ENCODE measurements at regions not wholly inside any gene's neighbourhood (a gene's known extent, or its start where the extent isn't known, plus 50 kb on each side); places are given as distances from the start of the nearest gene placed in this dataset.

GRCh38 chr2:191526536-191526935 lies 151.4 kb upstream of the NABP1 start:
- Histone ChIP-seq H3K4me2 (ENCODE audit: low read length) (no peak overlapping the region), H3K9me2 (ENCODE audit: low read depth, low read length) (no peaks in the 10 kb centered on the region), H3F3A (ENCODE audit: insufficient read depth, low read length) (no peaks in the 10 kb centered on the region), H3K36me3 (ENCODE audit: insufficient read depth, low read length) (no peaks in the 10 kb centered on the region), H3K79me2 (ENCODE audit: insufficient read depth, low read length) (no peaks in the 10 kb centered on the region), H3K4me1 (ENCODE audit: insufficient read depth, low read length, severe bottlenecking) (no peaks in the 10 kb centered on the region), H3K27ac (ENCODE audit: low read depth, low read length, poor library complexity, severe bottlenecking) (no peak overlapping the region), H3K9ac (ENCODE audit: low read length) (no peak overlapping the region), H2AFZ (ENCODE audit: low read length) (no peak overlapping the region), H4K20me1 (ENCODE audit: insufficient read depth, low read length) (no peaks in the 10 kb centered on the region), H3K4me3 (ENCODE audit: low read depth, low read length, poor library complexity, severe bottlenecking) (no peak overlapping the region), H3K9me3 (ENCODE audit: low read length) (no peaks in the 10 kb centered on the region), H3K27me3 (ENCODE audit: insufficient read depth, low read length) (no peaks in the 10 kb centered on the region)
- TF ChIP-seq EZH2 (IDR thresholded peaks at IDR 0.05; ENCODE audit: borderline replicate concordance, low read length) (no peak), CTCF (IDR thresholded peaks at IDR 0.05; ENCODE audit: low read length) (no peak)

GRCh38 chr2:191526953-191527556 lies 150.9 kb upstream of the NABP1 start:
- no peaks in the 10 kb centered on the region for H4K20me1 ChIP-seq (ENCODE audit: insufficient read depth, low read length)
- no peak overlapping the region for H3K9ac ChIP-seq (ENCODE audit: low read length)
- H3K4me2 ChIP-seq (ENCODE audit: low read length) = no peak overlapping the region
- H3K27ac ChIP-seq (ENCODE audit: low read depth, low read length, poor library complexity, severe bottlenecking) = no peak overlapping the region
- TF ChIP-seq EZH2 (IDR thresholded peaks at IDR 0.05; ENCODE audit: borderline replicate concordance, low read length) = no peak
- TF ChIP-seq CTCF (IDR thresholded peaks at IDR 0.05; ENCODE audit: low read length) = no peak
- no peak overlapping the region for H3K4me3 ChIP-seq (ENCODE audit: low read depth, low read length, poor library complexity, severe bottlenecking)
- H2AFZ ChIP-seq (ENCODE audit: low read length) = no peak overlapping the region
- no peaks in the 10 kb centered on the region for H3K36me3 ChIP-seq (ENCODE audit: insufficient read depth, low read length)
- H3K9me2 ChIP-seq (ENCODE audit: low read depth, low read length) = no peaks in the 10 kb centered on the region
- no peaks in the 10 kb centered on the region for H3K27me3 ChIP-seq (ENCODE audit: insufficient read depth, low read length)
- no peaks in the 10 kb centered on the region for H3K79me2 ChIP-seq (ENCODE audit: insufficient read depth, low read length)
- no peaks in the 10 kb centered on the region for H3F3A ChIP-seq (ENCODE audit: insufficient read depth, low read length)
- H3K9me3 ChIP-seq (ENCODE audit: low read length) = no peaks in the 10 kb centered on the region
- H3K4me1 ChIP-seq (ENCODE audit: insufficient read depth, low read length, severe bottlenecking) = no peaks in the 10 kb centered on the region

GRCh38 chr2:191530618-191531017 lies 147.3 kb upstream of the NABP1 start:
- no peaks in the 10 kb centered on the region for H3K79me2 ChIP-seq (ENCODE audit: insufficient read depth, low read length)
- no peak overlapping the region for H3K4me2 ChIP-seq (ENCODE audit: low read length)
- no peaks in the 10 kb centered on the region for H3K36me3 ChIP-seq (ENCODE audit: insufficient read depth, low read length)
- no peak overlapping the region for H3K27ac ChIP-seq (ENCODE audit: low read depth, low read length, poor library complexity, severe bottlenecking)
- H4K20me1 ChIP-seq (ENCODE audit: insufficient read depth, low read length) = no peaks in the 10 kb centered on the region
- H3K9me3 ChIP-seq (ENCODE audit: low read length) = no peaks in the 10 kb centered on the region
- H3K9me2 ChIP-seq (ENCODE audit: low read depth, low read length) = no peaks in the 10 kb centered on the region
- TF ChIP-seq EZH2 (IDR thresholded peaks at IDR 0.05; ENCODE audit: borderline replicate concordance, low read length) (no peak), CTCF (IDR thresholded peaks at IDR 0.05; ENCODE audit: low read length) (no peak)
- H3K4me3 ChIP-seq (ENCODE audit: low read depth, low read length, poor library complexity, severe bottlenecking) = no peak overlapping the region
- H3F3A ChIP-seq (ENCODE audit: insufficient read depth, low read length) = no peaks in the 10 kb centered on the region
- no peaks in the 10 kb centered on the region for H3K4me1 ChIP-seq (ENCODE audit: insufficient read depth, low read length, severe bottlenecking)
- H3K9ac ChIP-seq (ENCODE audit: low read length) = no peak overlapping the region
- no peak overlapping the region for H2AFZ ChIP-seq (ENCODE audit: low read length)
- H3K27me3 ChIP-seq (ENCODE audit: insufficient read depth, low read length) = no peaks in the 10 kb centered on the region
